RPMI7951 (cell line): ENCODE measurements at regions not wholly inside any gene's neighbourhood (a gene's known extent, or its start where the extent isn't known, plus 50 kb on each side); places are given as distances from the start of the nearest gene placed in this dataset.
"Not testable (repeated sequence)": the region's sequence is repeated elsewhere in the genome, so short reads cannot be mapped to it uniquely, and the experiment has no call there.

Experiments
- DNase-seq: peaks from one replicate; pipeline ENCODE4 v3.0.0-alpha.2; 2012; ENCODE audit warnings: low read depth

GRCh38 chr21:5975719-5976118, 4545.7 kb upstream of the TPTE start:
- not testable (repeated sequence) for DNase-seq

DNA sequence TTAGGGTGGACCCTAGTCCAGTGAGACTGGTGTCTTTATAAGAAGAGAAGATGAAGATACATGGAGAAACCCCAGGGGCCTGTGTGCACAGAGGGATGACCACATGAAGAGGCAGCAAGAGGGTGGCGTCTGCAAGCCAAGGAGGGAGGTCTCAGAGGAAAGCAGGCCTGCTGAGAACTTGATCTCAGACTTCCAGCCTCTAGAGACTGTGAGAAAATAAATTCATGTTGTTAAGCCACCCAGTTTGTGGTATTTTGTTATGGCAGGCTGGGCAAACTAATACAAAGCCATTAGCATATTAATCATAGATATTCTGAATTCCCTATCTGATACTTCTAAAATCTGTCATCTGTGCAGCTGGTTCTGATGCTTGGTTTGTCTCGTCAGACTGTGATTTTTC, 4523.8 kb upstream of the TPTE start:
- not testable (repeated sequence) for DNase-seq

- not testable (repeated sequence) for DNase-seq
These were observed 4505.8 kb upstream of the TPTE start for GRCh38 chr21:6015422-6016057.

- DNase-seq: not testable (repeated sequence)
These were observed 4500.9 kb upstream of the TPTE start for GRCh38 chr21:6020460-6020859.

DNA sequence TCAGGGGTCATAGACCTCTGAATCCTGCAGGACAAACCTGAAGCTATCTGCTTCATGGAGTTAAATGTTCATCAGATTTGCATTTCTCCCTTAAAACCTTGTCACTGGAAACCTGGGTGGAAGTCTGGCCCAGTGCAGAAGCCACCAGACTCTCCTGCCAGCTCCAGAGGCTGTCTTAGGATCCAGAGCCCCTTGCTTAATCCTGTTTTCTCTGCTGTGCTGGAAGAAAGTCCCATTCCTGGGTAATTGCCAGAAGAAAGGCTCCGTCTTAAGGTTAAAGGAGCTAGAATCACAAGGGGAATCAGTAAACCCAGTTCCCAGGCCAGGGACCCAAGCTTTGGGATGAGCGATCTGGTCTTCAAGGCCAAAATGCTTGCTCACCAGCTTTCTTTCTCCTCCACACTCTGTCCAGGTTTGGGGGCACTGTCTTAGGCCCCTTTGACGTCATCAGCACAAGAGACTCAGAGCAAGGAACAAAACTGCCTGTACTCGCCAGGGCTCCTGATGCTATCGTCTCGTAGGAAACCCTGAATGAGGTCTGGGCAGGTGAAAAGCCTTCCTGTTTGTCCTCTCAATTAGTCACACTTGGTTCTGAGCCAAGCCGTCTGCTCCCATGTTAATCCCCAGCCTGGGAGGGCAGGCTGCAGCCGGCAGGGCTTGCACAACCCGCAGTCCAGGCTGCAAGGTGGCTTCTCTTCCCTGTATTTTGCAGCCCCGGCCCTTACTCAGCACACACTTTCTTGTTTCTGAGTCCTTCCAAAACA, 4500.2 kb upstream of the TPTE start:
- not testable (repeated sequence) for DNase-seq

DNA sequence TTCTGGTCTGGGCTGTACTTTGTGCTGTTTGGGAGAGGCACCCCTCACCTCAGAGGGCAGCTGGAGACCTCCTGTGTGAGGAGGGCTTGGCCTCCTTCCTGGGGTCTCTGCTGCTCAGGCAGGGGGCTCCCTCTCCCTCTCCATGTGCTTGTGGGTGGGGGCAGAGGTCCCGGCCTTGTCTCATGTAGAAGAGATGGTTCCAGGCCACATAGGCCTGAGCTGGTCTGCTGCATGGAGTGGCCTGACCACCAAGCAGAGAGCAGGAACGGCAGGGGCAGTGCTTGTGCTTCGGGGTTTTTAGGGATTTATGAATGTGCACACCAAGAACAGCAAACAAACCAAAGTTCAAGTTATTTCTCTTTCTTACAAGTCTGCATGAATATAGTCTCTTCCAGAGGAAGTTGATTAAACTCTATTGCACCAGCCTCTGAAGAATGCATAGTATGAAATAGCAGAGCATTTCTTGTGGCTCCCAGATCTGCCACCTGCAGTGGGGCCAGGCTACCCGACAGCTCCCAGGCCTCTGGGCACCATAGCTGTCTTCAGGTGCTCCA, 4499.6 kb upstream of the TPTE start:
- DNase-seq: not testable (repeated sequence)

GRCh38 chr21:6023331-6023730, 4498.1 kb upstream of the TPTE start:
- DNase-seq: not testable (repeated sequence)

- DNase-seq: not testable (repeated sequence)
These were observed 4496.2 kb upstream of the TPTE start for GRCh38 chr21:6025139-6025538.

GRCh38 chr21:6027497-6027896, 4493.9 kb upstream of the TPTE start:
- DNase-seq: not testable (repeated sequence)

DNA sequence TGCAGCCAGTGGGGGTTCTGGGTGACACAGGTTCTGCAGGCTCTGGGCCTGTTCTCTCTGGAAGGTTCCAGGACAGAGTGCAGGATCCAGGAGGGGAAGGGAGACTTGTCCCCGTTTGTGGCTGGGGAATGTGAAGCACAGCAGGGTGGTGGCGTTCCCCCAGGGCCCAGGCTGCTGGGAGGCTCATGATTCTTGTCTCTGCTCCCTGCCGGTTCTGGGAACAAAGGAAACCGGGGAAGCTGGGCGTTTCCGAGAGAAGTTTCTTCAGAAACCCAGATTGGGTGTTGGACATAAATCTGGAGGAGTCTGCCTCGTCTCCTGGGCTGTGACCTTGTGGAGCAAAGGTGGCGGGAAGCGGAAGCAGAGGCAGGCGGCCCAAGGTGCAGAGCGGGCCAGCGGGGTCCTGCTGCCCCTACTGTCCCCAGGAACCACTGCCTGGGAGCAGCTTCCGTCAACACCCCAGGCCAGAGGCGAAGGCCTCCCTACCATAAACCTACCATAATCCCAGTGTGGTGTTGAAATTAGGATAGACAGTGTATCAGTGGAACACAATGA, 4487.2 kb upstream of the TPTE start:
- DNase-seq: not testable (repeated sequence)

GRCh38 chr21:6034820-6035473, 4486.4 kb upstream of the TPTE start:
- DNase-seq: not testable (repeated sequence)

- DNase-seq: not testable (repeated sequence)
These were observed 4485.8 kb upstream of the TPTE start for GRCh38 chr21:6035474-6036155.

GRCh38 chr21:6039224-6039623, 4482.2 kb upstream of the TPTE start:
- DNase-seq: not testable (repeated sequence)

GRCh38 chr21:6040095-6040494, 4481.3 kb upstream of the TPTE start:
- not testable (repeated sequence) for DNase-seq

- not testable (repeated sequence) for DNase-seq
These were observed 4477.7 kb upstream of the TPTE start for GRCh38 chr21:6043430-6044275.

DNA sequence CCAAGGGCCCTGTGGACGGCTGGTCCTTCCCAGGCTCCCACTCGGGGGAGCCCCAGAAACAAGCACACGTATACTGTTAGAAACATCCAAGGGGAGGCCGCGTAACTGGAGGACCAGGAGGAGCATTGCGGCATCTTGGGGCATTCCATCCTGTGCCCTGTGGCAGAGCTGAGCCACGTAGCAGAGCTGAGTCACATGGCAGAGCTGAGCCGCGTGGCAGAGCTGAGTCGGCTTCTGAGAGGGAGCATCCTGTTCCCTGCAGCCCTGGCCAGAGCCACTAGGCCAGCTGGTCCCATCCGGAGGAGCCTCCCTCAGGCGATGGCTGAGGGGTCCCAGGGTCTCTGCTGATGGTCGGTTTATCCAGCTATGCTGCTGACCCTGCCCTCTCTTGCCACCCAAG, 4476.7 kb upstream of the TPTE start:
- DNase-seq: not testable (repeated sequence)

- DNase-seq: not testable (repeated sequence)
These were observed 4471.5 kb upstream of the TPTE start for GRCh38 chr21:6049930-6050329.

DNA sequence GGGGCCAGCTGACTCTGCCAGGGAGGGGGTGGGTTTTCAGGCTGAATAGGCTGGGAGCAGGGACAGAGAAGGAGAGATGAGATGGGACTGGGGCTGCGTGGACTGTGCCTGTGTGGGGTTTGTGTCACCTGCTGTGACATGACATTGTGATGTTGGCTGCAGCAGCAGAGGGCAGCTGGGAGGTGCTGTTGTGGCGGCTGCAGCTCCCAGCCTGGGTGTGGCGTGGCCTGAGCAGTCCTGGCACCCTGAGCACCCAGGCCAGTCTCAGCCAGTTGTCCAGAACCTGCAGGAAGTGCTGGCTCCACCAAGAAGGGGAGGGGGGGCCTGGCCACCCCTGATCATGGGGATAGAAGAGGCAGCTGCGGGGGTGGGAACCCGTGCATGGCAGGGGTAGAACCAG, 4469.3 kb upstream of the TPTE start:
- not testable (repeated sequence) for DNase-seq

DNA sequence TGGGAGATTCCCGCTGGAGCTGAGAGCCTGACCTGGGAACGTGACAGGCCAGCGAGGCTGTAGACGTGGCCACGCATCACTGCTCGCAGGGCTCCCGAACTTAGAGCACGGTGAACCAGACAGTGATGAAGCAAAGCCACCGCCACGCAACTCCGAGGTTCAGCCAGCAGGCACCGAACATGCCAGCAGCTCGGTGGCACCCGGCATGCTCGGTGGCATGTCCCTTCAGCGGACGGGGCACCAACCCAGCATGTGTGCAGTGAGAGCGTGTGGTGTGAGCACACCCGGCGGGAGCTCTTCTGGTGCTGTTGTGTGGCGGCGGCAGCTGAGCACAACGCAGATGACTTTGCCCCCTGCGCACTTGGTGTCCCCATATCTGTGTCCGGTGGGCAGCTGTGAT, 4468.2 kb upstream of the TPTE start:
- DNase-seq: not testable (repeated sequence)

- not testable (repeated sequence) for DNase-seq
These were observed 4462.4 kb upstream of the TPTE start for GRCh38 chr21:6058997-6059396.
